ENCODE measurements at regions not wholly inside any gene's neighbourhood (a gene's known extent, or its start where the extent isn't known, plus 50 kb on each side); places are given as distances from the start of the nearest gene placed in this dataset.

DNA sequence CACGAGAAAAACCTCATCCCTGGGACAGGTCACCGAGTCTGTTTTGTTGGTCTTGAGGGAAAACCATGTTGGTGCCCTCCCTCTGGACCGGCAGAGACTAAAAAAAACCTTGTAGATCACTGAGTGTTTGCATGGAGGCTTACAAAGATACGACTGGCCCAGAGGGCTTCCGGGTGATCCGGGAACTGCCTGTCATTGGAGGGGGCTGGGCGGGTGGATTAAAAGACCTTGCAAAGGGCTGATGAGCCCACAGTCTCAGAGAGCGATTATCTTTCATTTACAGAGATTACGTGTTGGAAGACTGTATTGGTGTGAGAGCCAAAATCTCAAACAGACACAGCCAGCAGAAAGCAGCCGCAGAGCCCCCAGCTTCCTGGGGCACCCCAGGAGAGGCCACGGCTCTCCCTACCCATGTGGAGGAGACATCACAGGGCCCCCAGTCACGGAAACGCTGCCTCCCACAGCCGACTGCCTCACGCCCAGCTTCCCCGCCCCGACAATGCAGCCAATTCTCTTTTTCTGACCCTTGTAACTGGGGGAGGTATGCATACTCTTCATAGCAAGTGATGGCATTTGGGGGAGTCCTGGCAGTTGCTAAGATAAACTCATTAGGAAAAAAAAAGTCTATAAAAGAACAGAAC is 426.4 kb downstream of the CTTN start:
- DNase-seq (ENCODE audit: low spot score), result no peak

DNA sequence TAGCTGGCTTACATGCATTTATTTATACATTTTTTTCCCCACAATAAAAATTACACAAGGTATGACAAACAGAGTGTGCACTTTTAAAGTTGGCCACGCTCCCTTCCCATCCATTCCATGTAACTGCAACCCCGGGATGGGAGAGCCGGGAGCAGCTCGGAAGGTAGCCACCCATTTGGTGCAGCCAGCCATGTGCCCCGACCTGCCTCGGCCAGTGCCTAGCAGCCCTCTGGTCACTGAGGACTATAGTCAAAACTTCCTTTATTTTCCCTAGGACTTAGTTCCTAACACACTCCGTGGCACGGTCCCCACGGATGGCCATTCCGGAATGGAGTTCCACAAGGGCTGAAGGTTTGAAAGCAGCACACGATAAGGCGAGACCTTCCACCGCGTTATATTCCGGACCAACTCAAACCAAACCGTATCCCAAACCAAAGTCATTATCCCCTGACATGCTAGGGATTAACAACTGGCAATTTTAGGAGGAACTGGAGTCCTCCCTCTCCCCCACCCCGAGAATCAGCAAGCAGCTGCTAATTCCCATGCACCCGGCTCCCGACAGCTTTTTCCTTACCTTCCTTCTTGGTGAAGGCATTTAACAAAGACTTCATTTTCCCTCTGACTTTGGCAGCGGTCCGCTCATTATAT is 426.4 kb downstream of the SHANK2 start:
- no peak for DNase-seq (ENCODE audit: low spot score)

- DNase-seq (ENCODE audit: low spot score), result no peak
Measured at GRCh38 chr11:70826541-70827335, 425.6 kb downstream of the SHANK2 start.

DNA sequence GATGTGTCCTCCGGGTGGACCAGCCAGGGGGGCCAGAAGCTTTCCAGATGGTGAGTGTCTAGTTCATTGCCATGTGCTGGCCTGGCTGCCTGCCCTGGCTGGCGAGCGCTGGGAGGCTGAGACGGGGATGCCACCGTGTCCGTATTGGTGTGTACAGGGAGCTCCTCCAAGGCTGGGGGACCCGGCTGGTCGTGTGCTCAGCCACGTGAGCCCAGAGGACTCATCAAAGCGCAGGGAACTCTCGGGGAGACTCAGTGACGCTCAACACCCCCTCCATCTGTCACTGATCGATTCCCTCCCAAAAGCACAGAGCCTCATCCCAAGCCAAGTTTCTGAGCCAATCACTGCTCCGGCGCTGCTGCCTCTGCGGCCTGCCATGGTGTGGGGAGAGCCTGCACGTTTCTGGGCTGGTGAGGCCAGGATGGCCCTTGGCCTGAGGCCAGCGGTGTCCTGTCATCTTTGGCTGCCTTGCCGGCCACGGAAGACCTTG is 423.7 kb downstream of the SHANK2 start:
- no peak for DNase-seq (ENCODE audit: low spot score)

GRCh38 chr11:70829134-70829885 is 423.1 kb downstream of the SHANK2 start:
- no peak for DNase-seq (ENCODE audit: low spot score)

GRCh38 chr11:70829886-70830272 is 422.5 kb downstream of the SHANK2 start:
- no peak for DNase-seq (ENCODE audit: low spot score)

GRCh38 chr11:70833011-70833410 is 419.4 kb downstream of the SHANK2 start:
- no peak for DNase-seq (ENCODE audit: low spot score)

GRCh38 chr11:70833554-70833953 is 418.8 kb downstream of the SHANK2 start:
- no peak for DNase-seq (ENCODE audit: low spot score)

DNA sequence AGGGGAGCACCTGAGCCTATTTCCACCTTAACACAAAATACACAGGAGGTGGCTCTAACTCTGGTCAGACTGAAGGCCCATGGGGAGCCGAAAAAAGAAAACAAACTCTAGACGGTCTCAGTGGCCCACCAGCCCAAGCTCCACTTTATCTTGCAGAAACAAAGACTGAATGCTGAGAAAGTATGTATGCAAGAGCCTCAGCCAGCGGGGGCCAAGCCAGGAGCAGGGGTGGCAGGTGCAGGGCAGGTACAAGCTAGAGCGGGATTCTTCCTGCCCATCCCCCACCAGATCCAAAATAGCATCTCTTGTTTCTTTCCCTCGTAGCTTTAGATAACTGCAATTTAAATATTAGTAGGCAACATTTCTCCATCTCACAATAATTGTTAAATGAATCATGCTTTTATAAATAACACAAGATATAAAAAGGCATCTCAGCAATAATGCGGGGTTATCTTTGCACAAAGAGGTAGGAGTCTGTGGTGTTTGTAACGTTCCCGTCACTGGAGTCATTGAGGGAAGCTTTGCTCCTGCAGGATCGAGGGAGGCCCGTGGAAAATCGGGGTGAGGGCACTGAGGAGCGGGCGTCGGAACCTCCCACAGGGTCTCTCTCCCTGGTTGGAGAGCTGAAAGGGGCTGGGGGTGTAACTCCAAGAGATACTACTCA is 418.0 kb downstream of the SHANK2 start:
- DNase-seq (ENCODE audit: low spot score), result no peak

DNA sequence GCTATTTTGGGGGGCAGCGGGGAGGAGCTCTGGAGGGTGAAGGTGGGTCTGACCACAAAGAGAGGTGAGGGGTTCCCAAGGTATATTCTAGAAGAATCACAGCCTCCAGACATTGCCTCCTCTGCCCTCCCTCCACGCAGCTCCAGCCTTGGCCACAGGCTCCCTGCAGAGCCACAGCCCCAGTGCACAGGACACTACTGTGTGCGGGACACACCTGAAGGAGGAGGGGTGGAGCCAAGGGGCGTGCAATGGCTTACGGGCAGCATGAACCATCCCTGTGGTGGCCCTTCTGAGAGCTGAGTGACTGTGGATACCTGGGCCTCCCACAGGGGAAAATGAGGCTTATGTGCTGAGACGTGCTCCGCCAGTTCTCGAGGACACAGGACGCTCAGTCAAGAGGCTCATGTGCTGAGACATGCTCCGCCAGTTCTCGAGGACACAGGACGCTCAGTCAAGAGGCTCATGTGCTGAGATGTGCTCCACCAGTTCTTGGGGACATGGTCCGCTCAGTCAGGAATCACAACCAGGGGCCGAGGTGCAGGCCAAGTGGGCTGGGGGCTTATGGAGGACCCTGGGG is 417.3 kb downstream of the SHANK2 start:
- DNase-seq (ENCODE audit: low spot score), result no peak

DNA sequence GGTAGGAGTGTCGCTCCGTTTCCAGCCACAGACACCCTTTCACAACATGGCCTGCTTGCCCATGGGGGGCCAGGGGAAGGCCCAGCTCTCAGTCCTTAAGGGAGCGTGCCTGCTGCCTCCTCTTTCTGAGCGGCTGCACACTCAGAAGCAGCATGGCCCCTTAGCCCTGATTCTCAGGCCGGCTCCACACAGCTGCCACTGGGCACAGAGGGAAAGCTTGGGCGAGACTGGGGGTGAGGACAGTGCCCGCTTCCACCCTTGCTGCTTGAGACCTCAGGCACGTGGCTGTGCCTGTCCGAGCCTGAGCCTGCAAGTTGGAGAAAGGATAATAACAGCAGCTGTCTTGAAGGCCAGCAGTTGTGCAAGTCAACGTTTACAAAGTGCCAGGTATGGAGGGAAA is 416.3 kb downstream of the SHANK2 start:
- no peak for DNase-seq (ENCODE audit: low spot score)

GRCh38 chr11:70838198-70838597 is 414.2 kb downstream of the SHANK2 start:
- DNase-seq (ENCODE audit: low spot score), result no peak

DNA sequence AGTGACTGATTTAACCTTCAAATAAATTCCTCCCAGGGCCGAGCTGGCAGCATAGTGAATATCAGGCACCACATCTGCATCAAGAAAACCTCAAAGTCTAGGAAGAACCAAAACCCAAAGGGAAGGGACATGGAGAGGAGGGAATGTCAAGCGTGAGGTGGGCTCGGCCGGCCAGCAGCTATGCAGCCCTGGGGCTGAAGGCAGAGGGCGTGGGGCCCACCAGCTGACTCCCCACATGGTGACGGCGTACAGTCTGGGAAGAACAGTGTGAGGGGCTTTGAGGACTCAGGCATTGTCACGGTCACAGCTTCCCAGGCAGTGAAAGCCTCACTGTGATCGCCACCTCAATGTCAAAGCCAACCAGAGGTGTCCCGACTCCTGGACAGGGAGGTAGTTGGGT is 412.5 kb downstream of the SHANK2 start:
- DNase-seq (ENCODE audit: low spot score), result no peak

GRCh38 chr11:70841264-70841663 is 411.1 kb downstream of the SHANK2 start:
- DNase-seq (ENCODE audit: low spot score), result no peak

GRCh38 chr11:70842256-70842655 is 410.1 kb downstream of the SHANK2 start:
- DNase-seq (ENCODE audit: low spot score), result no peak

GRCh38 chr11:70842701-70843100 is 409.7 kb downstream of the SHANK2 start:
- no peak for DNase-seq (ENCODE audit: low spot score)

DNA sequence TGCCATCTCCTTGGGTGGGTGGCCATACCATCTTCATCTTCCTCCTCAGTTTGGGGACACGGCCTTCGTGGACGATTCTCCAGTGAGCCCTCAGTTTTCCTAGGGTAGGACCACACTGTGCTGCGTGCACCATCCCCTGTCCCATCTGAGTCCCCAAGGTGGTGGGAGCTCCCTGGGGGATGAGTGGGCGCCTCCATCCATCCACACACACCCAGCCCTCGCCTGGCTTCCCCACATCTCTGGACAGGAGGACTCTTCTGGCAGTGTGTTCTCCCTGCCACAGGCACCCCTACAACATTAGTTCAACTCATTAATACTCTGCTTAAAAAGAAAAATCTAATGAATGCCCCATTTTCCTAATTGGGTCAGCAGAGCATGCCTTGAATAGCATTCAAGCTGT is 408.5 kb downstream of the SHANK2 start:
- no peak for DNase-seq (ENCODE audit: low spot score)

DNA sequence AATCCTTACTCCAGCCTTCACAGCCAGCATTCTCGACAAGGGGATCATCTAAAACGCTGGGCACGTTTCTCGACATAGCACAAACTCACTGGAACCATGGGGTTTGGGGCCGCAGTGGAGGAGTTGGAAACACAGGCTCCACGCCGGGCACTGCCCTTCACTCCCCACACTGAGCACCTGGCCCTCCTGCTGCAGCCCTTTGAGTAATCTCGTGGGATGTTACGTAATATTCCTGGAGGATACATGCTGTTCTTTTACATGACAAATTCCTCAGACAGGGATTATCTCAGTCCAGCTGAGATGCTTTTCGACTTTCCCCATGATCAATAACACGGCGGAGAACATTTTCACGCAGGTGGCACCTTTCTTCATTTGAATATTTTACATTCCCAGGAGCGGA is 408.0 kb downstream of the SHANK2 start:
- no peak for DNase-seq (ENCODE audit: low spot score)

GRCh38 chr11:70845591-70846041 is 406.8 kb downstream of the SHANK2 start:
- no peak for DNase-seq (ENCODE audit: low spot score)

- no peak for DNase-seq (ENCODE audit: low spot score)
Measured at GRCh38 chr11:70846781-70847655, 405.4 kb downstream of the SHANK2 start.

Measured in kidney tubule cell (primary cell).